Neuronal stem cell (in vitro differentiated cells): ENCODE measurements at regions not wholly inside any gene's neighbourhood (a gene's known extent, or its start where the extent isn't known, plus 50 kb on each side); places are given as distances from the start of the nearest gene placed in this dataset.

Experiments
- DNase-seq: peaks from one replicate; pipeline ENCODE4 v3.0.0-alpha.2; 2013; ENCODE audit warnings: low spot score
- H2AFZ ChIP-seq: one replicate; pipeline ENCODE4 v1.6.1; 2013; ENCODE audit warnings: mild to moderate bottlenecking, low read length, inconsistent platforms
- H2AK5ac ChIP-seq: 2 replicates; pipeline ENCODE4 v1.6.1; 2013; ENCODE audit warnings: low read depth, mild to moderate bottlenecking, inconsistent platforms, low read length, moderate library complexity, mixed read lengths
- H2BK120ac ChIP-seq: 2 replicates; pipeline ENCODE4 v1.6.1; 2013; ENCODE audit warnings: low read depth, mild to moderate bottlenecking, inconsistent platforms, low read length, moderate library complexity, mixed read lengths
- H2BK12ac ChIP-seq: one replicate; pipeline ENCODE4 v1.6.1; 2013; ENCODE audit warnings: low read length, inconsistent platforms
- H2BK15ac ChIP-seq: 2 replicates; pipeline ENCODE4 v1.6.1; 2013; ENCODE audit warnings: mild to moderate bottlenecking, low read length, inconsistent platforms, mixed read lengths
- H2BK5ac ChIP-seq: one replicate; pipeline ENCODE4 v1.6.1; 2013; ENCODE audit warnings: inconsistent platforms, mild to moderate bottlenecking, low read length, moderate library complexity
- H3K14ac ChIP-seq: one replicate; pipeline ENCODE4 v1.6.1; 2013; ENCODE audit warnings: low read length, inconsistent platforms
- H3K18ac ChIP-seq: 2 replicates; pipeline ENCODE4 v1.6.1; 2013; ENCODE audit warnings: low read length, inconsistent platforms
- H3K23ac ChIP-seq: 2 replicates; pipeline ENCODE4 v1.6.1; 2013; ENCODE audit warnings: low read depth, mild to moderate bottlenecking, mixed read lengths, low read length, inconsistent platforms; ENCODE audit not compliant: poor library complexity
- H3K27ac ChIP-seq: replicated peaks from 3 replicates; pipeline ENCODE4 v1.5.1; 2013; ENCODE audit warnings: low read length, inconsistent platforms
- H3K27me3 ChIP-seq, 3 experiments: 2 replicates each; pipeline ENCODE4 v1.6.1; 2013; ENCODE audit warnings: low read length in 3 of 3, mild to moderate bottlenecking in 2 of 3, inconsistent platforms in 1 of 3, low read depth in 1 of 3, mixed read lengths in 1 of 3, moderate library complexity in 1 of 3; ENCODE audit not compliant: control insufficient read depth in 3 of 3, insufficient read depth in 3 of 3
- H3K36me3 ChIP-seq, 2 donors: replicated peaks in 1 of 2; 2 replicates each; pipeline ENCODE4 v1.6.1; 2013; ENCODE audit warnings: low read length in 2 of 2; ENCODE audit not compliant: control insufficient read depth in 2 of 2, insufficient read depth in 2 of 2
- H3K4ac ChIP-seq: 2 replicates; pipeline ENCODE4 v1.6.1; 2013; ENCODE audit warnings: inconsistent platforms, mild to moderate bottlenecking, low read length, moderate library complexity
- H3K4me1 ChIP-seq, 2 donors: 1 replicate in 1 of 2; 2 replicates in 1 of 2; pipeline ENCODE4 v1.6.1; 2013; ENCODE audit warnings: low read length in 2 of 2, low read depth in 1 of 2; ENCODE audit not compliant: control insufficient read depth in 2 of 2, insufficient read depth in 1 of 2
- H3K4me2 ChIP-seq: one replicate; pipeline ENCODE4 v1.6.1; 2013; ENCODE audit warnings: mild to moderate bottlenecking, low read length, inconsistent platforms; ENCODE audit not compliant: insufficient read depth, poor library complexity, severe bottlenecking
- H3K4me3 ChIP-seq, 2 donors: 2 replicates each; pipeline ENCODE4 v1.5.1; 2013; ENCODE audit warnings: low read length in 2 of 2, mild to moderate bottlenecking in 2 of 2, inconsistent platforms in 1 of 2, moderate library complexity in 1 of 2
- H3K79me1 ChIP-seq: one replicate; pipeline ENCODE4 v1.6.1; 2013; ENCODE audit warnings: low read depth, mild to moderate bottlenecking, inconsistent platforms, low read length, moderate library complexity
- H3K9ac ChIP-seq: one replicate; pipeline ENCODE4 v1.6.1; 2013; ENCODE audit warnings: mild to moderate bottlenecking, low read depth, low read length, inconsistent platforms; ENCODE audit not compliant: poor library complexity
- H3K9me3 ChIP-seq, 2 donors: replicated peaks in 1 of 2; 2 replicates each; pipeline versions ENCODE3 to v1.6.1; 2013; ENCODE audit warnings: low read length in 2 of 2, mild to moderate bottlenecking in 2 of 2, inconsistent platforms in 1 of 2, low read depth in 1 of 2, mixed read lengths in 1 of 2, moderate library complexity in 1 of 2; ENCODE audit not compliant: control insufficient read depth in 2 of 2, insufficient read depth in 1 of 2
- H4K8ac ChIP-seq: one replicate; pipeline ENCODE4 v1.6.1; 2013; ENCODE audit warnings: low read depth, mild to moderate bottlenecking, inconsistent platforms, low read length, moderate library complexity
- H4K91ac ChIP-seq: one replicate; pipeline ENCODE4 v1.6.1; 2013; ENCODE audit warnings: low read length, low read depth, mild to moderate bottlenecking, inconsistent platforms; ENCODE audit not compliant: poor library complexity
- WGBS, 2 donors: extraction: QIAGEN DNeasy Blood & Tissue Kit; methylation state at CpG; one replicate each; pipeline ENCODE4 v1.1.7; 2013; ENCODE audit warnings: missing lambda C conversion rate in 2 of 2, mixed read lengths in 1 of 2; ENCODE audit not compliant: insufficient read length in 2 of 2, insufficient replicate concordance in 1 of 2; ENCODE audit errors: extremely low coverage in 2 of 2; 5-methylcytosine and 5-hydroxymethylcytosine counted together

DNA sequence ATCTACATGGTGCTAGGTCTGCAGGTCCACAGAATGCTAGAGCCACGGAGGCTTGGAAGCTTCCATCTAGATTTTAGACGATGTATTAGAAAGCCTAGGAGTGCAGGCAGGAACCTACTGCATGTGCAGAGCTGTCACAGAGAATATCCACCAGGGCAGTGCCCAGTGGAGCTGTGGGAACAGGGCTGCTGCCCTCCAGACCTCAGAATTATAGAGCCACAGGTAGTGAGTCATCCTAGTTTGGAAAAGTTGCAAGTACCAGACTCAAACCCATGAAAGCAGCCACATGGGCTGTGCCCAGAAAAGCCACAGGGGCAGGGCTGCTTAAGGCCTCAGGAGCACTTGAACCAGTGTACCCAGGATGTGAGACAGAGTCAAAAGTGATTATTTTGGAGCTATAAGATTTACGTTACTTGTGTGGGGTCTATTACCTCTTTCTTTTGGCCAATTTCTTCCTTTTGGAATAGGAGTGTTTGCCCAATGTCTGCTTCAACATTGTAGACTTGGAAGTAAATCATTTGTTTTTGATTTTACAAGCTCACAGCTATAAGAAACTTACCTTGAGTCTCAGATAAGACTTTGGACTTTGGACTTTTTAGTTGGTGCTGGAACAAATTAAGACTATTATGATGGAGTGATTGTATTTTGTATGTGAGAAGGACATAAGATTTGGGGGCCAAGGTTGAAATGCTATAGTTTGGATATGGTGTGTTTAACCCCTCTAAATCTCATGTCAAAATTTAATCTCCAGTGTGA lies 143.5 kb upstream of the CHRDL1 start:
- Histone ChIP-seq H3K4ac (no peak overlapping the region), H2BK15ac (no peak overlapping the region), H2AK5ac (no peak overlapping the region), H2BK5ac (no peak overlapping the region), H3K4me2 (no peak overlapping the region), H3K27ac (no peak overlapping the region), H3K9me3 (no peaks in the 10 kb centered on the region), H4K91ac (no peak overlapping the region), H3K27me3 (peaks cover 0 to 18% (median 0%) of the 10 kb centered on the region in 3 experiments), H3K4me1 (peaks cover 0 to 1% of the 10 kb centered on the region in 2 donors), H3K23ac (no peak overlapping the region), H3K9ac (no peak overlapping the region), H2BK120ac (no peak overlapping the region), H3K79me1 (no peaks in the 10 kb centered on the region), H3K18ac (no peak overlapping the region), H2BK12ac (no peak overlapping the region), H3K4me3 (no peak overlapping the region), H2AFZ (no peak overlapping the region), H3K36me3 (no peaks in the 10 kb centered on the region), H3K14ac (no peak overlapping the region), H4K8ac (no peak overlapping the region)
- no peak for DNase-seq
- WGBS, 2 donors: no CpG with 5 or more reads among the region's 3 CpGs

DNA sequence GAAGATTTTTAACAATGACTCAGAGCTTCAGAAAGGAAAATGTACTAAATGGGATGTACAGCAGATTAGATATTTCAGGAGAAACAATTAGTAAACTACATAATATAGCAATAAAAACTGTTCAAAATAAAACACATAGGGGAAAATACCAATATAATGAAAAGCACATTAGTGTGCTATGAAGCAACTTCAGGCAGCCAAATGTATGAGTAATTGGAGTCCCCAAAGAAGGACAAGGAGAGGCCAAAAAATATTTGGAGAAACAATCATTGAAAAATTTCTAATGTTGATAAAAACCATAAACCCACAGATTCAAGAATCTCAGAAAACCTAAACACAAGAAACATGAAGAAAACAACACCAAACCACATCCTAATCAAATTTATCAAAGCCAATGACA lies 129.3 kb upstream of the CHRDL1 start:
- Histone ChIP-seq H3K14ac (no peak overlapping the region), H3K23ac (no peak overlapping the region)

DNA sequence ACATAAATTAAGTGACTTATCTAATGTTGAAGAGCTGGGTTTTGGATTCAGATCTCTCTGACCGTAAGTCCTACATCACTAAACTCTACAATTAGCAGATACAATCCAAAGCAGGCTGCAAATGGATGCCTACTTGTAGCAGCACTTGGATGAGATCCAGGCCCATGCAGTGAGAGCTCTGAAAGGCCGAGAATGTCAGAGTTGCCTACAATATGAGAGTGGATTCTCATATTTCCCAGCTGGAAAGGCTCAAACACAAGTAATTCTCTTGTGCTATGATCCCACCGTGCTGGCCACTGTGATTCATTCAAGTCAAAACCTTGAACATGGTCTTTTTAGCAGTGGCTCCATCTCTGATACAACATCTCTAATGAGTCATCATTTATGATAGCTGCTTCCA lies 125.4 kb upstream of the CHRDL1 start:
- WGBS, 2 donors: no CpG with 5 or more reads among the region's 3 CpGs
- no peak overlapping the region for H3K14ac ChIP-seq
- H3K4me2 ChIP-seq: no peak overlapping the region

More for the DNA sequence above, 129.3 kb upstream of the CHRDL1 start:
- H2BK5ac ChIP-seq: no peak overlapping the region
- H3K4ac ChIP-seq: no peak overlapping the region
- H3K4me2 ChIP-seq: no peak overlapping the region
- H3K9me3 ChIP-seq: no peaks in the 10 kb centered on the region
- no peak overlapping the region for H3K27ac ChIP-seq
- no peak overlapping the region for H2BK12ac ChIP-seq
- H3K9ac ChIP-seq: no peak overlapping the region
- no peaks in the 10 kb centered on the region for H3K79me1 ChIP-seq
- DNase-seq: no peak
- H4K8ac ChIP-seq: no peak overlapping the region
- H3K18ac ChIP-seq: no peak overlapping the region
- H2BK120ac ChIP-seq: no peak overlapping the region
- no peak overlapping the region for H2BK15ac ChIP-seq
- no peak overlapping the region for H4K91ac ChIP-seq
- H3K4me3 ChIP-seq: no peak overlapping the region
- no peak overlapping the region for H2AFZ ChIP-seq
- no peaks in the 10 kb centered on the region for H3K27me3 ChIP-seq
- H3K4me1 ChIP-seq: no peaks in the 10 kb centered on the region
- H2AK5ac ChIP-seq: no peak overlapping the region
- H3K36me3 ChIP-seq: no peaks in the 10 kb centered on the region

GRCh38 chrX:110915570-110915969 lies 120.0 kb upstream of the CHRDL1 start:
- Histone ChIP-seq H2AFZ (no peak overlapping the region), H3K4me2 (no peak overlapping the region), H3K4ac (no peak overlapping the region), H3K9me3 (no peaks in the 10 kb centered on the region), H2BK5ac (no peak overlapping the region), H3K4me1 (no peaks in the 10 kb centered on the region), H2BK15ac (no peak overlapping the region), H3K27me3 (no peaks in the 10 kb centered on the region), H4K8ac (no peak overlapping the region), H2BK12ac (no peak overlapping the region), H3K9ac (no peak overlapping the region), H3K27ac (no peak overlapping the region), H3K18ac (no peak overlapping the region), H3K36me3 (no peaks in the 10 kb centered on the region), H3K14ac (no peak overlapping the region), H4K91ac (no peak overlapping the region), H3K79me1 (no peaks in the 10 kb centered on the region), H2BK120ac (no peak overlapping the region), H3K4me3 (no peak overlapping the region), H2AK5ac (no peak overlapping the region), H3K23ac (no peak overlapping the region)
- no peak for DNase-seq

More for the DNA sequence above, 125.4 kb upstream of the CHRDL1 start:
- Histone ChIP-seq H3K4me3 (no peak overlapping the region), H3K23ac (no peak overlapping the region), H3K27me3 (no peaks in the 10 kb centered on the region), H2BK5ac (no peak overlapping the region), H4K91ac (no peak overlapping the region), H3K4ac (no peak overlapping the region), H3K18ac (no peak overlapping the region), H3K9me3 (no peaks in the 10 kb centered on the region), H3K27ac (no peak overlapping the region), H2BK12ac (no peak overlapping the region), H2BK120ac (no peak overlapping the region), H2AFZ (no peak overlapping the region), H3K9ac (no peak overlapping the region), H2BK15ac (no peak overlapping the region), H3K36me3 (no peaks in the 10 kb centered on the region), H3K79me1 (no peaks in the 10 kb centered on the region), H3K4me1 (no peaks in the 10 kb centered on the region), H4K8ac (no peak overlapping the region), H2AK5ac (no peak overlapping the region)
- DNase-seq: no peak
